Gastroesophageal sphincter (tissue), 3 donors: ENCODE measurements at regions not wholly inside any gene's neighbourhood (a gene's known extent, or its start where the extent isn't known, plus 50 kb on each side); places are given as distances from the start of the nearest gene placed in this dataset.

Experiments
- CTCF ChIP-seq, 4 experiments: fragments of 200-600 bp in 2 of 4; fragments of 450-650 bp in 2 of 4; sonication (generic) in 1 of 4; IDR thresholded peaks; one replicate each; pipeline ENCODE4 v1.5.1; 2017 to 2019; ENCODE audit warnings: antibody characterized with exemption in 4 of 4, mild to moderate bottlenecking in 2 of 4, moderate library complexity in 2 of 4
- EP300 ChIP-seq: sonication (generic); formaldehyde crosslinking; IDR thresholded peaks from one replicate; pipeline ENCODE4 v1.6.1; 2017; ENCODE audit warnings: antibody characterized with exemption, mild to moderate bottlenecking
- POLR2A ChIP-seq, 2 donors: fragments of 450-650 bp; IDR thresholded peaks; one replicate each; pipeline ENCODE4 v1.6.1; 2017; ENCODE audit warnings: antibody characterized with exemption in 2 of 2, mild to moderate bottlenecking in 2 of 2, moderate library complexity in 1 of 2
- POLR2AphosphoS5 ChIP-seq: sonication (generic); formaldehyde crosslinking; IDR thresholded peaks from one replicate; pipeline ENCODE4 v1.6.1; 2017; ENCODE audit warnings: antibody characterized with exemption

GRCh38 chr13:97108530-97108900, 113.6 kb upstream of the MBNL2 start:
- no peak for TF ChIP-seq EP300
- no peak for TF ChIP-seq CTCF (IDR thresholded peaks at IDR 0.05)
- TF ChIP-seq POLR2AphosphoS5, result no peak
- TF ChIP-seq POLR2A (IDR thresholded peaks at IDR 0.05), result no peak
